ENCODE measurements at regions not wholly inside any gene's neighbourhood (a gene's known extent, or its start where the extent isn't known, plus 50 kb on each side); places are given as distances from the start of the nearest gene placed in this dataset.

DNA sequence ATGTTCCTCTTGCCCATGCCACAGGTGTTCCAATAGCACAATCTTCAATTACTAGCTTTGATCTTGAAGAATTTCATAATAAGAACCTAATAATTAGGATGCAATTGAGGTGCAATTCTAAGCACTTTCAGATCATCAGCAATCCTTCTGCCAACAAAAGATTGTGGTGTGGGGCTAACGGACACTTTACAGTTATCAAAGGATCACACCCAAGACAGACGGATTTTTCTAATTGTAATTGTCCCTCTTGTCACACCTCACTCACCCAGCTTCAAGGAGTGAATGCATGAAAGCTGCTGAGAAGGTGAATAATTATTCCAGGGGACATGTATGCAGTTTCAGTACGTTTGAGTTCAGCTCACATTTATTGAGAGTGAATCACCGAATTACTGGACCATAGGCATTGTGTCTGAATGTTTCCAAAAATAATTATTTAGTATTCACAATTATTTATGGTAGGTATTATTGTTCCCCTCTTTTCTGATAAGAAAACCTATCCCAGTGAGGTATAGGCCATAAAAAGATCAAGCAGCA lies 438.5 kb upstream of the TRIB2 start:
- TF ChIP-seq, protein P1, sequence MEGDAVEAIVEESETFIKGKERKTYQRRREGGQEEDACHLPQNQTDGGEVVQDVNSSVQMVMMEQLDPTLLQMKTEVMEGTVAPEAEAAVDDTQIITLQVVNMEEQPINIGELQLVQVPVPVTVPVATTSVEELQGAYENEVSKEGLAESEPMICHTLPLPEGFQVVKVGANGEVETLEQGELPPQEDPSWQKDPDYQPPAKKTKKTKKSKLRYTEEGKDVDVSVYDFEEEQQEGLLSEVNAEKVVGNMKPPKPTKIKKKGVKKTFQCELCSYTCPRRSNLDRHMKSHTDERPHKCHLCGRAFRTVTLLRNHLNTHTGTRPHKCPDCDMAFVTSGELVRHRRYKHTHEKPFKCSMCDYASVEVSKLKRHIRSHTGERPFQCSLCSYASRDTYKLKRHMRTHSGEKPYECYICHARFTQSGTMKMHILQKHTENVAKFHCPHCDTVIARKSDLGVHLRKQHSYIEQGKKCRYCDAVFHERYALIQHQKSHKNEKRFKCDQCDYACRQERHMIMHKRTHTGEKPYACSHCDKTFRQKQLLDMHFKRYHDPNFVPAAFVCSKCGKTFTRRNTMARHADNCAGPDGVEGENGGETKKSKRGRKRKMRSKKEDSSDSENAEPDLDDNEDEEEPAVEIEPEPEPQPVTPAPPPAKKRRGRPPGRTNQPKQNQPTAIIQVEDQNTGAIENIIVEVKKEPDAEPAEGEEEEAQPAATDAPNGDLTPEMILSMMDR (conservative IDR thresholded peaks at IDR 0.05) = no peak
- TF ChIP-seq EZH2 (IDR thresholded peaks at IDR 0.05; ENCODE audit: low read depth) = no peak
